ENCODE measurements at regions not wholly inside any gene's neighbourhood (a gene's known extent, or its start where the extent isn't known, plus 50 kb on each side); places are given as distances from the start of the nearest gene placed in this dataset.

DNA sequence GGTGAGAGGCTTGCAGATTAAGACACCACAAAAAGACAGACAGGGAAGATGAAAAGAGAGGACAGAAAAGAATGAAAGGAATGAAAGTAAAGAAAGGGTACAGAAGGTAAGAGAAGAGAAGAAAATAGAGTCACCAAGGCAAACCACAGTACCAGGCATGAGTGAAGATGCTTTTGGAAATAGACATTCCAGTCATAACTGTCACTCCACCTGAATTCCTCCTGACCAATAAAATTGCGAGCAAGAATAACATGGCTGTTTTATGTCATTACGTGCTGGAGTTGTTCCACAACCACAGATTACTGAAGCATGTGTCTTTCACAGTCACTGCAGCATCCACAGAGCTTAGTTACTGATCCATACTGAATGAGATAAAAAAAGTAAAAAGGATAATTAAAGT, 864.9 kb upstream of the SLIT2 start:
- no peak for TF ChIP-seq CTCF (IDR thresholded peaks at IDR 0.05)
- no peak for ATAC-seq
- Histone ChIP-seq H3K27ac (no peak overlapping the region), H3K36me3 (no peaks in the 10 kb centered on the region), H3K9me3 (no peaks in the 10 kb centered on the region), H3K4me3 (no peak overlapping the region), H3K4me1 (no peaks in the 10 kb centered on the region), H3K27me3 (ENCODE audit: low read depth) (no peaks in the 10 kb centered on the region)
- no peak for DNase-seq
- intact Hi-C loops (cut with DNase I) = no loop called here

DNA sequence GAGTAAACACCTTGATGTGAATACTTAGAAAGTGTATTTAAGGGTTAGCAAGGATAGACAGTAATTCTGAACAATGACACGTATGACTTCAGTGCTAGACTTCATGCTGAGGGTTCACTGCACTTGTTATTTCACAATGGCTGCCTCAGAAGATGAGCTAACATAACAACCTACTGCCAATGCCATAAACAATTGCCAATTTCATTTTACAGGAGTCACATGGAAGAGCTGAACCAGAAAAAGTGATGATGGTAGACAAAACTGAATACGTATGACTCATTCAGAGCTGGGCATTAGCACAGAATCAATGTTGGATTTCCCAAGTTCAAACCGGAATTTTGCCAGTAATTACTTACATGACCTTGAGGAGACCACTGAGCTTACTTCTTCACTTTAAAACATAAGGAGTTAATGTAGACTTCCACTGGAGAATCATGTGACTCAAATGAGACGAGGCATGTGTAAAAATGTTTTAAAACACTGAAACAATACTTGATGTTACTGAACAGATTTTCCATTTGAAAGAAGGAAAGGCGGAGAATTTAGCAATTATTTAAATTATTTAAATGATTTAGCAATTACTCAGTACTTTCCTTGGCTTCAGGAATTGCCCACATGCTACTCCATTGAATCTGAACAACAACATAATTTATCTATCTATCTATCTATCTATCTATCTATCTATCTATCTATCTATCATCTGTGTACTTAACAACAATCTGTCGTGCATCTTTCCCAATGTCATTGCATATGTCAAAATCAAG, 868.5 kb upstream of the SLIT2 start:
- Histone ChIP-seq H3K36me3 (no peaks in the 10 kb centered on the region), H3K27ac (no peak overlapping the region), H3K4me1 (no peaks in the 10 kb centered on the region), H3K9me3 (no peaks in the 10 kb centered on the region), H3K4me3 (no peak overlapping the region), H3K27me3 (ENCODE audit: low read depth) (no peaks in the 10 kb centered on the region)
- no peak for TF ChIP-seq CTCF (IDR thresholded peaks at IDR 0.05)
- DNase-seq (no peak), ATAC-seq (no peak)
- intact Hi-C loops (cut with DNase I) = no loop called here

DNA sequence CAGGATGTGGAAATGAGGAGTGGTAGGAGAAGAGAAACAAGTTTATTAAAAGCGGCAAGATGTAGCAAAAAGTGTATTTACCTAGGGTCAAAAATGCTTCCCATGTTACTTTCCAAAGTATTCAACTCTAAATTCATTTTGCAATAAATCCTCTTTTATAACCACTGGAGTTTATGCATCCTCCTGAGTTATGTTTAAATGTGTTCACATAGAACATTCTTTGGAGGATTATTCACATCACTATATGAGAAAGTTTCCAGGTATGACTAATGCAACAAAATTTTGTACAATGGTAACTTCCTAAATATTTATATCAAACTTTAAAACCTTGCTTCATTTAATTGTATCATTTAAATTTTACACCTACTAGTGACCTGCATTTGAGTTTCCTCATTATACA, 870.6 kb upstream of the SLIT2 start:
- intact Hi-C loops (cut with DNase I) = no loop called here

GRCh38 chr4:19380600-19380999, 871.1 kb upstream of the SLIT2 start:
- DNase-seq = no peak
- Histone ChIP-seq H3K4me3 (no peak overlapping the region), H3K9me3 (no peaks in the 10 kb centered on the region), H3K36me3 (no peaks in the 10 kb centered on the region), H3K27ac (no peak overlapping the region), H3K27me3 (ENCODE audit: low read depth) (no peaks in the 10 kb centered on the region), H3K4me1 (no peaks in the 10 kb centered on the region)
- ATAC-seq = no peak
- no peak for TF ChIP-seq CTCF (IDR thresholded peaks at IDR 0.05)
- intact Hi-C loops (cut with DNase I) = no loop called here

More for the DNA sequence above, 870.6 kb upstream of the SLIT2 start:
- H3K27me3 ChIP-seq (ENCODE audit: low read depth) = no peaks in the 10 kb centered on the region
- ATAC-seq (no peak), DNase-seq (no peak)
- no peaks in the 10 kb centered on the region for H3K36me3 ChIP-seq
- TF ChIP-seq CTCF (IDR thresholded peaks at IDR 0.05) = no peak
- no peak overlapping the region for H3K27ac ChIP-seq
- H3K9me3 ChIP-seq = no peaks in the 10 kb centered on the region
- no peak overlapping the region for H3K4me3 ChIP-seq
- H3K4me1 ChIP-seq = no peaks in the 10 kb centered on the region

GRCh38 chr4:19379191-19379708, 872.5 kb upstream of the SLIT2 start:
- Histone ChIP-seq H3K4me3 (no peak overlapping the region), H3K27ac (no peak overlapping the region), H3K9me3 (no peaks in the 10 kb centered on the region), H3K36me3 (no peaks in the 10 kb centered on the region), H3K27me3 (ENCODE audit: low read depth) (no peaks in the 10 kb centered on the region), H3K4me1 (no peaks in the 10 kb centered on the region)
- ATAC-seq (no peak), DNase-seq (no peak)
- no peak for TF ChIP-seq CTCF (IDR thresholded peaks at IDR 0.05)
- intact Hi-C loops (cut with DNase I) = no loop called here

Data from lower lobe of right lung (tissue), 2 donors.